MM.1S (cell line): ENCODE measurements at regions not wholly inside any gene's neighbourhood (a gene's known extent, or its start where the extent isn't known, plus 50 kb on each side); places are given as distances from the start of the nearest gene placed in this dataset.

Source experiments
- DNase-seq: peaks from one replicate; pipeline ENCODE4 v3.0.0-alpha.2; 2015
- H2AFZ ChIP-seq: fragments of 300-600 bp; sonication (generic); 2 replicates; pipeline ENCODE4 v1.6.0; 2016; ENCODE audit warnings: antibody characterized with exemption, low read length
- H3F3A ChIP-seq: fragments of 300-600 bp; sonication (generic); 2 replicates; pipeline ENCODE4 v1.6.1; 2016; ENCODE audit warnings: mild to moderate bottlenecking, antibody characterized with exemption, low read length, moderate library complexity, mixed read lengths; ENCODE audit not compliant: insufficient read depth
- H3K27ac ChIP-seq: fragments of 300-600 bp; sonication (generic); 2 replicates; pipeline ENCODE4 v1.5.1; 2016; ENCODE audit warnings: mild to moderate bottlenecking, low read length
- H3K27me3 ChIP-seq: fragments of 300-600 bp; sonication (generic); replicated peaks from 2 replicates; pipeline ENCODE4 v1.6.0; 2016; ENCODE audit warnings: low read length; ENCODE audit not compliant: insufficient read depth
- H3K36me3 ChIP-seq: fragments of 300-600 bp; sonication (generic); replicated peaks from 2 replicates; pipeline ENCODE4 v1.6.1; 2016; ENCODE audit warnings: mild to moderate bottlenecking, low read length, mixed read lengths; ENCODE audit not compliant: insufficient read depth
- H3K4me1 ChIP-seq: fragments of 300-600 bp; sonication (generic); 2 replicates; pipeline ENCODE4 v1.6.1; 2016; ENCODE audit warnings: low read length, mixed read lengths
- H3K4me2 ChIP-seq: fragments of 300-600 bp; sonication (generic); 2 replicates; pipeline ENCODE4 v1.6.0; 2016; ENCODE audit warnings: low read depth, low read length
- H3K4me3 ChIP-seq: fragments of 300-600 bp; sonication (generic); 2 replicates; pipeline ENCODE4 v1.5.1; 2016; ENCODE audit warnings: low read length, mixed read lengths
- H3K79me2 ChIP-seq: fragments of 300-600 bp; sonication (generic); 2 replicates; pipeline ENCODE4 v1.6.1; 2016; ENCODE audit warnings: mixed run types, low read length, mixed read lengths
- H3K9ac ChIP-seq: fragments of 300-600 bp; sonication (generic); 2 replicates; pipeline ENCODE4 v1.6.1; 2016; ENCODE audit warnings: low read length, mixed read lengths
- H3K9me2 ChIP-seq: fragments of 300-600 bp; sonication (generic); replicated peaks from 2 replicates; pipeline ENCODE4 v1.6.1; 2016; ENCODE audit warnings: mild to moderate bottlenecking, low read length, mixed read lengths; ENCODE audit not compliant: insufficient read depth
- H3K9me3 ChIP-seq: fragments of 300-600 bp; sonication (generic); replicated peaks from 2 replicates; pipeline ENCODE4 v1.6.1; 2016; ENCODE audit warnings: mild to moderate bottlenecking, low read length, mixed read lengths; ENCODE audit not compliant: insufficient read depth
- H4K20me1 ChIP-seq: fragments of 300-600 bp; sonication (generic); 2 replicates; pipeline ENCODE4 v1.6.1; 2016; ENCODE audit warnings: mild to moderate bottlenecking, low read length, moderate library complexity, mixed read lengths; ENCODE audit not compliant: insufficient read depth
- EZH2 ChIP-seq: fragments of 300-600 bp; sonication (generic); optimal IDR thresholded peaks from 2 replicates; pipeline ENCODE3; 2017; ENCODE audit warnings: low read depth, mild to moderate bottlenecking, antibody characterized with exemption, low read length, mixed read lengths
- EZH2phosphoT487 ChIP-seq: fragments of 300-600 bp; sonication (generic); IDR thresholded peaks from 2 replicates; pipeline ENCODE4 v1.6.1; 2018; ENCODE audit warnings: antibody characterized with exemption, low read length
- TF ChIP-seq, protein P1 (sequence below): fragments of 300-600 bp; sonication (generic); IDR thresholded peaks from 2 replicates; pipeline ENCODE4 v1.5.1; 2016; ENCODE audit warnings: antibody characterized with exemption, low read length, mixed read lengths

DNA sequence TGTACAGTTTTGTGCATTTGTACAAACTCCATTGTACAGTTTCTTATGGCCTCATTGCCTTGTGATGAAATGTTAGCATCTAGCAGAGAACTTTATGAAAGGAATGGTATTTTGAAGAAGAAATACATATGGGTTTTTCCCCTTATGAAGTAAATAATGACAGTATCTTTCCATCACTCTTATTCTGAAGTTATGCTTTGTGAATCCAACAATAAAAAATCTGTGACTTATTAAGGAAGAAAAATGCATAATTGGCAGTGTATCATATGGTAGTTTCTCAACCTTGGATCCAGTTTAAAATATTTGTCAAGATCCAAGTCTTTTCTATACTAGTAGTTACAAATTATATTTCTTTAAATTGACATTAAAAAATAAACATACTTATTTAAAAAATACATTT lies 859.1 kb upstream of the FLRT2 start:
- no peak overlapping the region for H3K4me3 ChIP-seq
- no peaks in the 10 kb centered on the region for H3K9me3 ChIP-seq
- no peak for DNase-seq

DNA sequence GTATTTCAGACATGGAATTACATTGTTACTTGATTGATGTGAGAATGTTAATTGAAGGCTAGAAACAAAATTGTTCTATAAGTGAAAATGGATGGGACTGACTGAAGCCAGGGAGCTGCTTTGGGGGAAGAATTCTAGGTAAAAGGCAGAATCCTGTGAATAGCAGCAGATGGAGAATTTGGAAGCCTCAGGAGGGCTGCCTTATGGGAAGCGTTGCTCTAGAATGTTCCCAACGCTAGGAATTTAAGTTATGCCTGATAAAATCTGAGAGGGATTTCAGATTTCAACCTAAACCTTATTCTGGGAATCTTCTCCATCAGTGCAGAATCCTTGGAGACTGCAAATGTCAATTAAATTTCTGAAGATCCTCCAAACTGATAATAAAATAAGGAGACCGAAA lies 858.2 kb upstream of the FLRT2 start:
- H3K27me3 ChIP-seq: no peaks in the 10 kb centered on the region
- no peaks in the 10 kb centered on the region for H3K36me3 ChIP-seq
- no peaks in the 10 kb centered on the region for H4K20me1 ChIP-seq
- no peak overlapping the region for H3K9ac ChIP-seq
- H3K4me1 ChIP-seq: no peaks in the 10 kb centered on the region
- H3K9me3 ChIP-seq: no peaks in the 10 kb centered on the region
- TF ChIP-seq EZH2: no peak
- TF ChIP-seq, protein P1, sequence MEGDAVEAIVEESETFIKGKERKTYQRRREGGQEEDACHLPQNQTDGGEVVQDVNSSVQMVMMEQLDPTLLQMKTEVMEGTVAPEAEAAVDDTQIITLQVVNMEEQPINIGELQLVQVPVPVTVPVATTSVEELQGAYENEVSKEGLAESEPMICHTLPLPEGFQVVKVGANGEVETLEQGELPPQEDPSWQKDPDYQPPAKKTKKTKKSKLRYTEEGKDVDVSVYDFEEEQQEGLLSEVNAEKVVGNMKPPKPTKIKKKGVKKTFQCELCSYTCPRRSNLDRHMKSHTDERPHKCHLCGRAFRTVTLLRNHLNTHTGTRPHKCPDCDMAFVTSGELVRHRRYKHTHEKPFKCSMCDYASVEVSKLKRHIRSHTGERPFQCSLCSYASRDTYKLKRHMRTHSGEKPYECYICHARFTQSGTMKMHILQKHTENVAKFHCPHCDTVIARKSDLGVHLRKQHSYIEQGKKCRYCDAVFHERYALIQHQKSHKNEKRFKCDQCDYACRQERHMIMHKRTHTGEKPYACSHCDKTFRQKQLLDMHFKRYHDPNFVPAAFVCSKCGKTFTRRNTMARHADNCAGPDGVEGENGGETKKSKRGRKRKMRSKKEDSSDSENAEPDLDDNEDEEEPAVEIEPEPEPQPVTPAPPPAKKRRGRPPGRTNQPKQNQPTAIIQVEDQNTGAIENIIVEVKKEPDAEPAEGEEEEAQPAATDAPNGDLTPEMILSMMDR: no peak
- no peak for TF ChIP-seq EZH2phosphoT487
- DNase-seq: no peak
- no peak overlapping the region for H3K27ac ChIP-seq
- no peaks in the 10 kb centered on the region for H3K79me2 ChIP-seq
- no peak overlapping the region for H3K4me2 ChIP-seq
- no peak overlapping the region for H2AFZ ChIP-seq
- no peaks in the 10 kb centered on the region for H3K9me2 ChIP-seq
- H3K4me3 ChIP-seq: no peak overlapping the region
- H3F3A ChIP-seq: no peaks in the 10 kb centered on the region

More for the DNA sequence above, 859.1 kb upstream of the FLRT2 start:
- TF ChIP-seq, protein P1: no peak
- no peak for TF ChIP-seq EZH2
- no peak for TF ChIP-seq EZH2phosphoT487
- H3K79me2 ChIP-seq: no peaks in the 10 kb centered on the region
- H4K20me1 ChIP-seq: no peaks in the 10 kb centered on the region
- no peak overlapping the region for H3K9ac ChIP-seq
- H3K27me3 ChIP-seq: no peaks in the 10 kb centered on the region
- no peaks in the 10 kb centered on the region for H3K9me2 ChIP-seq
- H3K4me2 ChIP-seq: no peak overlapping the region
- H3K27ac ChIP-seq: no peak overlapping the region
- no peak overlapping the region for H2AFZ ChIP-seq
- H3K36me3 ChIP-seq: no peaks in the 10 kb centered on the region
- H3F3A ChIP-seq: no peaks in the 10 kb centered on the region
- H3K4me1 ChIP-seq: no peaks in the 10 kb centered on the region

GRCh38 chr14:84674636-84675035 lies 855.3 kb upstream of the FLRT2 start:
- Histone ChIP-seq H3K4me2 (no peak overlapping the region), H3K9ac (no peak overlapping the region), H2AFZ (no peak overlapping the region), H3K27ac (no peak overlapping the region), H3F3A (no peaks in the 10 kb centered on the region), H3K79me2 (no peaks in the 10 kb centered on the region), H3K4me3 (no peak overlapping the region), H3K9me2 (no peaks in the 10 kb centered on the region), H4K20me1 (no peaks in the 10 kb centered on the region), H3K27me3 (no peaks in the 10 kb centered on the region), H3K36me3 (no peaks in the 10 kb centered on the region), H3K9me3 (no peaks in the 10 kb centered on the region), H3K4me1 (no peaks in the 10 kb centered on the region)
- no peak for DNase-seq
- TF ChIP-seq EZH2phosphoT487 (no peak), EZH2 (no peak)
- TF ChIP-seq, protein P1: no peak
